ENCODE measurements at regions not wholly inside any gene's neighbourhood (a gene's known extent, or its start where the extent isn't known, plus 50 kb on each side); places are given as distances from the start of the nearest gene placed in this dataset.

DNA sequence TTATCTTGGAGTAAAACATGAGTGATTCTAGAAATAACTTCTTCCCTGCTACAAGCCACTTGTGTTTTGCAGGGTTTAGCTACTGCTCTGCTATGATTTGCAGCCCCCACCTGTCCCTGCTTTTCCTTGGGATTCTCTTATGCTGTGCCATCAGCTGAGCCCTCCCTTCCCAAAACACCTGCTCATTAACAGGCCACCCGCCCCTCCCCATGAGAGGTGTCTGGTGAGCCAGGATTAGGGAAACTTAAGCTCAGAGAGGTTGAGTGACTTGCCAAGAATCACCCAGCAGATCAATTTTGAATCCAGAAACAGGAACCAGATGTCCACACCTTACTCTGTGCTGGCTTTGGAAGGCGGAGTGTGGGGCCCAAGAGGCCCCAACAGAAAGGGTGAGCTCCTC lies 111.7 kb upstream of the CXCL14 start:
- ChIA-PET POLR2A (no interaction called here), CTCF (interaction anchor here (0.6 kb wide), 1 partner anchor 720 kb away, joined by 3 read pairs; no protein-coding TSS in a partner anchor)
- DNase-seq (ENCODE audit: extremely low spot score): no peak
- TF ChIP-seq, protein P1, sequence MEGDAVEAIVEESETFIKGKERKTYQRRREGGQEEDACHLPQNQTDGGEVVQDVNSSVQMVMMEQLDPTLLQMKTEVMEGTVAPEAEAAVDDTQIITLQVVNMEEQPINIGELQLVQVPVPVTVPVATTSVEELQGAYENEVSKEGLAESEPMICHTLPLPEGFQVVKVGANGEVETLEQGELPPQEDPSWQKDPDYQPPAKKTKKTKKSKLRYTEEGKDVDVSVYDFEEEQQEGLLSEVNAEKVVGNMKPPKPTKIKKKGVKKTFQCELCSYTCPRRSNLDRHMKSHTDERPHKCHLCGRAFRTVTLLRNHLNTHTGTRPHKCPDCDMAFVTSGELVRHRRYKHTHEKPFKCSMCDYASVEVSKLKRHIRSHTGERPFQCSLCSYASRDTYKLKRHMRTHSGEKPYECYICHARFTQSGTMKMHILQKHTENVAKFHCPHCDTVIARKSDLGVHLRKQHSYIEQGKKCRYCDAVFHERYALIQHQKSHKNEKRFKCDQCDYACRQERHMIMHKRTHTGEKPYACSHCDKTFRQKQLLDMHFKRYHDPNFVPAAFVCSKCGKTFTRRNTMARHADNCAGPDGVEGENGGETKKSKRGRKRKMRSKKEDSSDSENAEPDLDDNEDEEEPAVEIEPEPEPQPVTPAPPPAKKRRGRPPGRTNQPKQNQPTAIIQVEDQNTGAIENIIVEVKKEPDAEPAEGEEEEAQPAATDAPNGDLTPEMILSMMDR (IDR thresholded peaks at IDR 0.05; ENCODE audit: control extremely low read depth, extremely low read depth, low read depth, missing control alignments): no peak

DNA sequence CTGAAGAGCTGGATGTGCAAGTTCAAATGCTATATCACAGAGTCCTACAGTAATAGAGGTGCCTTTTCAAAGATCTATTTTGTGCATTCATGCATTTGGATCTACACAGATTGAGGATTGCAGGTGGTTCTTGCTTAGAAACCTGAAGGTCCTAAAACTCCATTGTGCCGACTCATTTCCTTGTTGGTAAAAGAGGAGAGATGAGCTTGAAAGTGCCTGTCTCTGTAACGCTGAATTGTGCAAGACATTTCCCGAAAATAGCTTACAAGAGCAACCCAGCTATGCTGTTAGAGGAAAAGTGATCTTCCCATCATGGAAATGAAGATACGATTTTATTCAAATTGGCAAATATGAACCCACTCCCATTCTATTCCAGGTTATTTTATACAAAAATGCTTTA lies 110.7 kb upstream of the CXCL14 start:
- TF ChIP-seq, protein P1 (IDR thresholded peaks at IDR 0.05; ENCODE audit: control extremely low read depth, extremely low read depth, low read depth, missing control alignments): no peak
- POLR2A ChIA-PET: no interaction called here
- CTCF ChIA-PET: no interaction called here
- no peak for DNase-seq (ENCODE audit: extremely low spot score)

DNA sequence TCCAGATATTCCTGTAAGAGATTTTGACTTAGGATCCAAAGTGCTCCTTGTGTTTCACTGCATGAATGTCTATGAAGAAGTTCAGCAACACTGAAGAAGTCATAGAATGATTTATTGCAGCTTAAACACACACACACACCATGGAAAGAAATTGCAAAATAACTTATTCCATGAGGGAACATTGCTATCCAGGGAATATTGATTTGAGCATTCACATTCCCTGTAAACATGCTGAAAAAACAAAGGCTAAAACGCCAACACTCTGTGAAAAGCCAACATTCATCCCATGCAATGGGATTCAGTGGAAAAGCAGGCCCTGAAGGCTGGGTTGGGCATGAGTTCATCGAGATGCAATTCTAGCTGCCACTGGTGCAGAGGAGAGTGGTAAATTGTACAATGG lies 109.6 kb upstream of the CXCL14 start:
- ChIA-PET POLR2A (no interaction called here), CTCF (no interaction called here)

DNA sequence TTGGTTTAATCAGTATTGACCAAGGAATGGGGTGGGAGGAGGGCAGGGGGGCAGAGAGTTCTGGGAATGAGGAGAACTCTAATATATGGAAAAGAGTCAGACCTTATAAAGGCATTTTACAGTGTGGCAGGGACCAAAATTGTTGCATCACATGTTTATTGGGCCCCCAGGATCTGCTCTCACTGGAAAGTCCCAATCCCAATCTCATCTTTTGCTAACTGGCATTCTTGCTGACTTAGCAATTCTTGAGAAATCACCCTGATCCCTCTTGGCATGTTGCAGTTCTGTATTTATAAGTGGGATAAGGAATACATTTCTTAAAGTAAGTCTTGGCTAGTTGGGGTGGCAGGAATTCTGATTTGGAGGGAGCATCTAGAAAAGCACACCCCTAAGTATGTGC lies 104.4 kb upstream of the CXCL14 start:
- DNase-seq (ENCODE audit: extremely low spot score): no peak
- CTCF ChIA-PET: no interaction called here
- POLR2A ChIA-PET: no interaction called here
- TF ChIP-seq, protein P1 (IDR thresholded peaks at IDR 0.05; ENCODE audit: control extremely low read depth, extremely low read depth, low read depth, missing control alignments): no peak

More for the DNA sequence above, 109.6 kb upstream of the CXCL14 start:
- DNase-seq (ENCODE audit: extremely low spot score): no peak
- TF ChIP-seq, protein P1 (IDR thresholded peaks at IDR 0.05; ENCODE audit: control extremely low read depth, extremely low read depth, low read depth, missing control alignments): no peak

DNA sequence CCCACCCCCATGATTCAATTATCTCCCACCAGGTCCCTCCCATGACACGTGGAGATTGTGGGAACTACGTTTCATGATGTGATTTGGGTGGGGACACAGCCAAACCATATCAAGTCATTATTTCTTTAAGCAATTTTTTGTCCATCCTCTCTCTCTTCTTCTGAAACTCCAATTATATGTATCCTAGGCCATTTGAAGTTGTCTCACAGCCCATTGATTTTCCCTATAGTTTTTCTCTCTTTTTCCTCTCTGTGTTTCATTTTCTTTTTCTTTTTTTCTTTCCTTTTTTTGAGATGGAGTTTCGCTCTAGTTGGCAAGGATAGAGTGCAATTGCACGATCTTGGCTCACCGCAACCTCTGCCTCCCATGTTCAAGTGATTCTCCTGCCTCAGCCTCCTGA lies 101.9 kb upstream of the CXCL14 start:
- POLR2A ChIA-PET: no interaction called here
- CTCF ChIA-PET: no interaction called here
- TF ChIP-seq, protein P1 (IDR thresholded peaks at IDR 0.05; ENCODE audit: control extremely low read depth, extremely low read depth, low read depth, missing control alignments): no peak
- DNase-seq (ENCODE audit: extremely low spot score): no peak

DNA sequence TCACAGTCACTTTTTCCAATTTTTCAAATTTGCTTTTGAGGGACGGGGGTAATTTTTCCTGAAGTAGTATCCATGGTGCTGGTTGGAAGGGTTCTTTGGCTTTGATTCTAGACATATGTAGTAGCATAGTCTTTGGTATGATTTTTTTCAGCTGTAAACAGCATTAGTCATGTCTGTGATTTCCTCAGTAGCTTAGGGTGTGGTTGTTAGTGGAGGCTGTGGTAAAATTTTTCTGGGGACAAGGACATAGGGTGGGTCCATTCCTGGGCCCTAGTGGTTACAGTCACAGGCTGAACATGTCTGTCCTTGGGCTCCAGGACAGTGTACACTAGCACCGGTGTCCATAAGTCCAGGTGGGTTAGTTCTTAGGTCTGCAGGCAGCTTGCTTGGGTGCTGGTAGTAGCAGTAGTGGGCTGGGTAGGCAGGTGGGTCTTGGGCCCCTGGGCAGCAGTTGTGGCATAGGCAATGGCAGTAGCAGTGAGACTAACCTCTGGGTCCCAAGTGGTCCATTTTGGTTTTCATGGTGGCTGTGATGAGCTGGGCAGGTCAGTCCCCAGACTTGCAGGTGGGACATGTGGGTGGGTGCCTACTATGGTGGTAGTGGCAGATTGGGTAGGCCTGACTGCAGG lies 100.0 kb upstream of the CXCL14 start:
- ChIA-PET CTCF (interaction anchor here (1.0 kb wide), 1 partner anchor 11 kb away, joined by 3 read pairs; no protein-coding TSS in a partner anchor), POLR2A (no interaction called here)
- TF ChIP-seq, protein P1 (IDR thresholded peaks at IDR 0.05; ENCODE audit: control extremely low read depth, extremely low read depth, low read depth, missing control alignments): no peak
- no peak for DNase-seq (ENCODE audit: extremely low spot score)
